ENCODE measurements at regions not wholly inside any gene's neighbourhood (a gene's known extent, or its start where the extent isn't known, plus 50 kb on each side); places are given as distances from the start of the nearest gene placed in this dataset.

DNA sequence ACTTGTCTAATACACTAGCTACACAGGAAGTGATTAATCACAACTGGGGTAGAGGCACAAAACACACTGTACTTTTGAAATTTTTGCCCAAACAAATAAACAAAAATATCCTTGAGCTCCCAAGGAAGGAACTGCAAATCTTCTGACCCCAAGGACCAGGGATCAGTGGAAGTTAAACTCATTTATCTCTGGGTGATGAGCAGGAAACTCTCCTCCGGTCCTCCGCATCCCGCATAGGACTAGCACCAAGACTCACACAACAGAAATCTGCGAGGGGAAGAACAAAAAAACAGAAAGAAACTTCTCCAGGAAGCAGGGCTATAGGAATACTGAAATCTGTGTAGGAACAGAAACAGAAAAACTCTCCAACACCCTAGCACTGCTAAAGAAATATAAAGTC, 650.3 kb downstream of the DCDC2C start:
- ChIA-PET POLR2A (ENCODE audit: partially characterized antibody) (no interaction called here), CTCF (ENCODE audit: partially characterized antibody) (no interaction called here)
- no peaks in the 10 kb centered on the region for H3K36me3 ChIP-seq (ENCODE audit: insufficient read depth, low read length)
- H3K27ac Mint-ChIP-seq: no peak overlapping the region
- H3K4me3 ChIP-seq (ENCODE audit: low read length in 2 of 2): no peak overlapping the region
- no peaks in the 10 kb centered on the region for H3K4me1 ChIP-seq (ENCODE audit: insufficient read depth, low read length)
- no peak overlapping the region for H3K4me3 Mint-ChIP-seq
- no peaks in the 10 kb centered on the region for H3K27me3 Mint-ChIP-seq
- intact Hi-C loops (cut with micrococcal nuclease): no loop called here
- H3K36me3 Mint-ChIP-seq: no peaks in the 10 kb centered on the region
- no peaks in the 10 kb centered on the region for H3K27me3 ChIP-seq (ENCODE audit: insufficient read depth, low read length)
- peaks cover 4 to 28% (median 9%) of the 10 kb centered on the region in 8 donors for H3K9me3 Mint-ChIP-seq
- no peaks in the 10 kb centered on the region for H3K9me3 ChIP-seq (ENCODE audit: control insufficient read depth in 1 of 2, low read length in 2 of 2)
- DNase-seq: no peak
- H3K27ac ChIP-seq (ENCODE audit: low read depth, low read length): no peak overlapping the region
- H3K4me1 Mint-ChIP-seq: no peaks in the 10 kb centered on the region

DNA sequence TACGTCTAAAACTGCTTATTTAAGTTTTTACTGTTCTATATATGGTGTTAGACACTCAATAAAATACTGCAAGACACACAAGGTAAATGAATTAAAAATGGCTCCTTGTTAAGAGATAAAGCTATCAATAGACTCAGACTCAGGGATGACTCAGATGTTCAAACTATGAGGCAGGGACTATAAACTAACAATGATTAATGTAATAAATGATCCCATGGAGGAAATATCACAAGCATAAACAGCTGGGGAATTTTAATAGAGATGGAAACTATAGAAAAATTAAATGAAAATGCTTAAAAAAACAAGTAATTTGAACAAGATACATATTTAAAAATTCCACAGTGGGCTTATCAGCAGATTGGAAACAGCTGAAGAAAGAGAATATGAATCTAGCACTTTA, 650.8 kb downstream of the DCDC2C start:
- no peaks in the 10 kb centered on the region for H3K27me3 ChIP-seq (ENCODE audit: insufficient read depth, low read length)
- intact Hi-C loops (cut with micrococcal nuclease): no loop called here
- ChIA-PET POLR2A (ENCODE audit: partially characterized antibody) (no interaction called here), CTCF (ENCODE audit: partially characterized antibody) (no interaction called here)
- no peaks in the 10 kb centered on the region for H3K36me3 Mint-ChIP-seq
- H3K4me1 Mint-ChIP-seq: no peaks in the 10 kb centered on the region
- peaks cover 4 to 28% (median 8%) of the 10 kb centered on the region in 8 donors for H3K9me3 Mint-ChIP-seq
- DNase-seq: no peak
- no peaks in the 10 kb centered on the region for H3K27me3 Mint-ChIP-seq
- H3K4me1 ChIP-seq (ENCODE audit: insufficient read depth, low read length): no peaks in the 10 kb centered on the region
- no peak overlapping the region for H3K27ac ChIP-seq (ENCODE audit: low read depth, low read length)
- H3K27ac Mint-ChIP-seq: no peak overlapping the region
- H3K9me3 ChIP-seq (ENCODE audit: control insufficient read depth in 1 of 2, low read length in 2 of 2): no peaks in the 10 kb centered on the region
- no peak overlapping the region for H3K4me3 Mint-ChIP-seq
- no peak overlapping the region for H3K4me3 ChIP-seq (ENCODE audit: low read length in 2 of 2)
- no peaks in the 10 kb centered on the region for H3K36me3 ChIP-seq (ENCODE audit: insufficient read depth, low read length)

DNA sequence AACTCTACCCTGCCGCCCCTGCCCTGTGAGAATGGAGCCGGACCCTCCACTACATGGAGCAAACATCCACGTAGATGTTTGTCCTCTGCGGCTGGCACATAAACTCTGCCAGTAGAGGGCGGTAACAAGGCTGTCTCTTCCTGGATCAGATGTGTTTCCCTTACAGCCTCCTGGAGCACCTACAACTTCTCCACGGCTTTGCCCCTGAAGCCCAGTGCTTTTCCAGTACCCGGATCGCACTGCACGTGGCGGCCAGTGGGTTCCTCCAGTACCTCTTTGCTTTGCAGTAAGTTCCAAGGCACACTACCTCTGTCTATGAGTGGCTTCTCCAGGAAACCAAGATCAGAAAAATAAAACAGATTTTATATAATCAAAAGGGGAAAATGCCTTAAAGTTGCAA, 651.3 kb downstream of the DCDC2C start:
- peaks cover 4 to 28% (median 8%) of the 10 kb centered on the region in 8 donors for H3K9me3 Mint-ChIP-seq
- Histone ChIP-seq H3K4me3 (ENCODE audit: low read length in 2 of 2) (no peak overlapping the region), H3K4me1 (ENCODE audit: insufficient read depth, low read length) (no peaks in the 10 kb centered on the region), H3K9me3 (ENCODE audit: control insufficient read depth in 1 of 2, low read length in 2 of 2) (no peaks in the 10 kb centered on the region), H3K27ac (ENCODE audit: low read depth, low read length) (no peak overlapping the region), H3K36me3 (ENCODE audit: insufficient read depth, low read length) (no peaks in the 10 kb centered on the region), H3K27me3 (ENCODE audit: insufficient read depth, low read length) (no peaks in the 10 kb centered on the region)
- CTCF ChIA-PET (ENCODE audit: partially characterized antibody): no interaction called here
- no peaks in the 10 kb centered on the region for H3K36me3 Mint-ChIP-seq
- DNase-seq: no peak
- no peaks in the 10 kb centered on the region for H3K4me1 Mint-ChIP-seq
- no peak overlapping the region for H3K4me3 Mint-ChIP-seq
- intact Hi-C loops (cut with micrococcal nuclease): no loop called here
- no peaks in the 10 kb centered on the region for H3K27me3 Mint-ChIP-seq
- no peak overlapping the region for H3K27ac Mint-ChIP-seq
- POLR2A ChIA-PET (ENCODE audit: partially characterized antibody): no interaction called here

DNA sequence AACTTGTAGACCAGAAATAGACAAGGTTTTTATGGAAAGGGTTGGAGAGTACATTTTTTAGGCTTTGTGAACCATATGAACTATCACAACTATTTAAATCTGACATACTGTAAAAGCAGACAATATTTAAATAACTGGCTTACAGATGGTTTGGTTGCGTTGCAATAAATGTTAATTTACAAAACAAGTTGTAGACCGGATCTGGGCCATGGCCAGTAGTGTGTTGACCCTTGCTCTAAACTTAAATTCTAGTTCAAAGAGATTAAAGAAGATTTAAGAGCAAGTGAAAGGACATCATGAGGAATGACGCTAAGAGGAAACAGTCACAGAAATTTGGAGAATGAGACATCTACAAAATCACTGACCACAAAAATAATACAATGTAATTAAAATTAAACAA, 652.7 kb downstream of the DCDC2C start:
- Mint-ChIP-seq H3K9me3 (peaks cover 0 to 22% (median 7%) of the 10 kb centered on the region in 8 donors), H3K4me3 (no peak overlapping the region), H3K27me3 (no peaks in the 10 kb centered on the region), H3K27ac (no peak overlapping the region), H3K36me3 (no peaks in the 10 kb centered on the region), H3K4me1 (no peaks in the 10 kb centered on the region)
- H3K27ac ChIP-seq (ENCODE audit: low read depth, low read length): no peak overlapping the region
- no peak overlapping the region for H3K4me3 ChIP-seq (ENCODE audit: low read length in 2 of 2)
- DNase-seq: no peak
- ChIA-PET CTCF (ENCODE audit: partially characterized antibody) (no interaction called here), POLR2A (ENCODE audit: partially characterized antibody) (no interaction called here)
- no peaks in the 10 kb centered on the region for H3K4me1 ChIP-seq (ENCODE audit: insufficient read depth, low read length)
- H3K27me3 ChIP-seq (ENCODE audit: insufficient read depth, low read length): no peaks in the 10 kb centered on the region
- no peaks in the 10 kb centered on the region for H3K36me3 ChIP-seq (ENCODE audit: insufficient read depth, low read length)
- peaks cover 0 to 3% of the 10 kb centered on the region in 2 donors for H3K9me3 ChIP-seq (ENCODE audit: control insufficient read depth in 1 of 2, low read length in 2 of 2)
- intact Hi-C loops (cut with micrococcal nuclease): no loop called here

DNA sequence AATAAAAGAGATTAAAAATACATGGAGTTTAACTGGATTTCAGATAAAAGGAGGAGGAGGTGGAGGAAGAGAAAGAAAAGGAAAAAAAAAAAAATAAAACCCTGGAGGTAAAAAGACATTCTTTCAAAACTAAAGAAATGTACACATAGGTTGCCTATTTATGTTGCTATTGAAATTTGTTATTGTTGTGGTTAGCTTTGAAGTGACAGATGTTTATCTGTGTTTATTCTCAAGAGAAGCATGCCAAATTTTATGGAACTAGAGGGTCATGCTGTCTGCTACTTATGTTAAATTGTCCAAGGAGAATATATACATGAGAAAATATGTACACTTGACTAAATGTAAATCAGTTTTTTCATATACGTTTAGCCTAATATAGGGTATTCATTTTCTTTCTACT, 653.2 kb downstream of the DCDC2C start:
- CTCF ChIA-PET (ENCODE audit: partially characterized antibody): no interaction called here
- H3K4me1 Mint-ChIP-seq: no peaks in the 10 kb centered on the region
- intact Hi-C loops (cut with micrococcal nuclease): no loop called here

DNA sequence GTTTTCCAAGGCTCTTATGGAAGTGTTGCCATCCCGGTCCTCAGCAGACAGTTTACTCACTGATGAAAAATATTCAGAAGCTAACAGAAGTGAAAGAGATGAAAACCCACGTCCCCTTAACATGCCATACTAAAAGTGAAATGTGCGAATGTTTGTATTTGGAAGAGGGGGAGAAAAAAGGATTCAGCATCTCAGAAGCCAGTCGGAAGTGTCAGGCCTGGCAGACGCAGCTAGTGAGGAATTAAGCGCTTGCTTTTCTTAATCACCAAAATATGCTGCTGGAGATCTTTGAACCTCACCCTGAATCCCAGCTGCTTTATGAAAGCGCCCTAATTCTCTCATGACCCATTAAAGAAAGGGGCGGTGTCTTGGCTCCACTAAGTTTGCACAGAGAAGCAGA, 653.7 kb downstream of the DCDC2C start:
- intact Hi-C loops (cut with micrococcal nuclease): no loop called here
- H3K4me1 Mint-ChIP-seq: no peaks in the 10 kb centered on the region
- H3K27me3 Mint-ChIP-seq: no peaks in the 10 kb centered on the region

More for the DNA sequence above, 653.2 kb downstream of the DCDC2C start:
- H3K27me3 ChIP-seq (ENCODE audit: insufficient read depth, low read length): no peaks in the 10 kb centered on the region
- no peak overlapping the region for H3K27ac Mint-ChIP-seq
- H3K27me3 Mint-ChIP-seq: no peaks in the 10 kb centered on the region
- POLR2A ChIA-PET (ENCODE audit: partially characterized antibody): no interaction called here
- peaks cover 0 to 20% (median 8%) of the 10 kb centered on the region in 8 donors for H3K9me3 Mint-ChIP-seq
- no peaks in the 10 kb centered on the region for H3K36me3 Mint-ChIP-seq
- H3K27ac ChIP-seq (ENCODE audit: low read depth, low read length): no peak overlapping the region
- no peak for DNase-seq
- H3K4me3 ChIP-seq (ENCODE audit: low read length in 2 of 2): no peak overlapping the region
- no peaks in the 10 kb centered on the region for H3K36me3 ChIP-seq (ENCODE audit: insufficient read depth, low read length)
- H3K4me1 ChIP-seq (ENCODE audit: insufficient read depth, low read length): no peaks in the 10 kb centered on the region
- H3K9me3 ChIP-seq (ENCODE audit: control insufficient read depth in 1 of 2, low read length in 2 of 2): peaks cover 0 to 3% of the 10 kb centered on the region in 2 donors
- H3K4me3 Mint-ChIP-seq: no peak overlapping the region

DNA sequence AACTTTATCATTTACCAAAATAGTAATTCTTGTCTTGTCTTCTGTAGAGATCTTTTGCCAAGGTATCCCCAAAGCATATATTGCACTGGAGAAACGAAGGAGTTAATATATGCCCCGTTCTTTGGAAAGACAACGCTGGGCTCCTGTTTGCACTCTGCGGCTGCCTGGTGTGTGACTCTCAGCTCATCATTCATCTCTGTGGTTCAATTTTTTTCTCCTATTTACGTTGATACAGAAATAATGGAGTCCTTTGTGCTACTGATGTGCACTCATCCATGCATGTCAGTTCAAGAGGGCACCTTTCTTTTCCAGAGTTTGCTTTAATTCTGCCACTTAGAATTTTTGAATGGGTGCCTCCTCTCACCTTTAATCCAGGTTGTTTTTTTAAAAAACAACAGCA, 655.5 kb downstream of the DCDC2C start:
- CTCF ChIA-PET (ENCODE audit: partially characterized antibody): no interaction called here

More for the DNA sequence above, 653.7 kb downstream of the DCDC2C start:
- no peak overlapping the region for H3K4me3 ChIP-seq (ENCODE audit: low read length in 2 of 2)
- Mint-ChIP-seq H3K4me3 (no peak overlapping the region), H3K27ac (no peak overlapping the region), H3K9me3 (peaks cover 0 to 18% (median 9%) of the 10 kb centered on the region in 8 donors), H3K36me3 (no peaks in the 10 kb centered on the region)
- no peak overlapping the region for H3K27ac ChIP-seq (ENCODE audit: low read depth, low read length)
- peaks cover 0 to 3% of the 10 kb centered on the region in 2 donors for H3K9me3 ChIP-seq (ENCODE audit: control insufficient read depth in 1 of 2, low read length in 2 of 2)
- ChIA-PET CTCF (ENCODE audit: partially characterized antibody) (no interaction called here), POLR2A (ENCODE audit: partially characterized antibody) (no interaction called here)
- H3K4me1 ChIP-seq (ENCODE audit: insufficient read depth, low read length): no peaks in the 10 kb centered on the region
- no peaks in the 10 kb centered on the region for H3K36me3 ChIP-seq (ENCODE audit: insufficient read depth, low read length)
- no peaks in the 10 kb centered on the region for H3K27me3 ChIP-seq (ENCODE audit: insufficient read depth, low read length)
- DNase-seq: no peak

DNA sequence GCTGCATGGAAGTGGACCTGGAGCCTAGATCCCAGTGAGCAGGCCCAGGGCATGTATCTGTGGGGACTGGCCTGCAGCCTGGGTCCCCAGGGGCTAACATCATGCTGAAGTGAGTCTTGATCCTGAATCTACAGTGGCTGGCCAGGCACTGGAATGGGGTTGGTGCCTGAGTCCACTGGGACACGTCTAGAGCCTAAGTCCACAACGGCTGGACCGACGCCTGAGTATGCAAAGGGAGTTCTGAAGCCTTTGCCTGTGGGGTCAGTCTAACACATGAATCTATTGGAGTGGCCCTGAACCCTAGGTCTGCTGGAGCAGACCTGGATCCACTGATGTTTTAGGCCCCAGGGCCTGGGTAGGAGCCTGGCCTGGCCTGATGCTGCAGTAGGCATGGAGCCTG, 665.5 kb downstream of the DCDC2C start:
- Mint-ChIP-seq H3K9me3 (peaks cover 2 to 22% (median 13%) of the 10 kb centered on the region in 8 donors), H3K27me3 (no peaks in the 10 kb centered on the region), H3K4me3 (no peak overlapping the region), H3K4me1 (no peaks in the 10 kb centered on the region), H3K27ac (no peak overlapping the region), H3K36me3 (no peaks in the 10 kb centered on the region)
- no peaks in the 10 kb centered on the region for H3K36me3 ChIP-seq (ENCODE audit: insufficient read depth, low read length)
- CTCF ChIA-PET (ENCODE audit: partially characterized antibody): no interaction called here
- H3K4me3 ChIP-seq (ENCODE audit: low read length in 2 of 2): no peak overlapping the region
- H3K27me3 ChIP-seq (ENCODE audit: insufficient read depth, low read length): no peaks in the 10 kb centered on the region
- DNase-seq: no peak
- no peaks in the 10 kb centered on the region for H3K4me1 ChIP-seq (ENCODE audit: insufficient read depth, low read length)
- no peak overlapping the region for H3K27ac ChIP-seq (ENCODE audit: low read depth, low read length)
- POLR2A ChIA-PET (ENCODE audit: partially characterized antibody): no interaction called here
- intact Hi-C loops (cut with micrococcal nuclease): no loop called here
- no peaks in the 10 kb centered on the region for H3K9me3 ChIP-seq (ENCODE audit: control insufficient read depth in 1 of 2, low read length in 2 of 2)

More for the DNA sequence above, 655.5 kb downstream of the DCDC2C start:
- H3K4me1 ChIP-seq (ENCODE audit: insufficient read depth, low read length): no peaks in the 10 kb centered on the region
- H3K4me3 ChIP-seq (ENCODE audit: low read length in 2 of 2): no peak overlapping the region
- Mint-ChIP-seq H3K4me1 (no peaks in the 10 kb centered on the region), H3K36me3 (no peaks in the 10 kb centered on the region), H3K4me3 (no peak overlapping the region), H3K27ac (no peak overlapping the region), H3K9me3 (peaks cover 4 to 20% (median 9%) of the 10 kb centered on the region in 8 donors), H3K27me3 (no peaks in the 10 kb centered on the region)
- no peaks in the 10 kb centered on the region for H3K27me3 ChIP-seq (ENCODE audit: insufficient read depth, low read length)
- peaks cover 0 to 3% of the 10 kb centered on the region in 2 donors for H3K9me3 ChIP-seq (ENCODE audit: control insufficient read depth in 1 of 2, low read length in 2 of 2)
- intact Hi-C loops (cut with micrococcal nuclease): no loop called here
- H3K36me3 ChIP-seq (ENCODE audit: insufficient read depth, low read length): no peaks in the 10 kb centered on the region
- no peak overlapping the region for H3K27ac ChIP-seq (ENCODE audit: low read depth, low read length)
- no peak for DNase-seq
- POLR2A ChIA-PET (ENCODE audit: partially characterized antibody): no interaction called here

All from CD4-positive, alpha-beta memory T cell (primary cell).